H1 (cell line): ENCODE measurements at regions not wholly inside any gene's neighbourhood (a gene's known extent, or its start where the extent isn't known, plus 50 kb on each side); places are given as distances from the start of the nearest gene placed in this dataset.

Source experiments
- CTCF ChIA-PET: fragments of 300-600 bp; sonication (Branson Sonifier 250); formaldehyde crosslinking; loops from one replicate; lab custom pipeline; 2021; ENCODE audit not compliant: partially characterized antibody; lab: Charles Lee
- POLR2A ChIA-PET: fragments of 300-600 bp; sonication (Branson Sonifier 250); formaldehyde crosslinking; loops from one replicate; lab custom pipeline; 2021; ENCODE audit warnings: inconsistent platforms; ENCODE audit not compliant: partially characterized antibody; lab: Charles Lee
- DNase-seq, 2 experiments: peaks; one replicate each; pipeline versions ENCODE4 v3.0.0 to v3.0.0-alpha.2; 2010 to 2022; ENCODE audit warnings: low spot score in 2 of 2, low read depth in 1 of 2, mixed read lengths in 1 of 2
- FAIRE-seq: peaks from 2 replicates; lab custom pipeline; 2011; peaks lifted over from hg19 to GRCh38; lab: Jason Lieb, UNC
- H2AFZ ChIP-seq: 2 replicates; pipeline ENCODE4 v1.8.1; 2012; ENCODE audit warnings: low read length, inconsistent platforms
- H2AK5ac ChIP-seq: 2 replicates; pipeline ENCODE4 v1.6.1; 2013; ENCODE audit warnings: low read depth, low read length
- H2BK120ac ChIP-seq: replicated peaks from 2 replicates; pipeline ENCODE3; 2013; ENCODE audit warnings: low read depth, low read length, inconsistent platforms
- H2BK12ac ChIP-seq: 2 replicates; pipeline ENCODE4 v1.6.1; 2013; ENCODE audit warnings: low read depth, low read length
- H2BK15ac ChIP-seq: 2 replicates; pipeline ENCODE4 v1.6.1; 2013; ENCODE audit warnings: low read length
- H2BK20ac ChIP-seq: 2 replicates; pipeline ENCODE4 v1.6.1; 2013; ENCODE audit warnings: low read length
- H2BK5ac ChIP-seq: 2 replicates; pipeline ENCODE4 v1.6.1; 2013; ENCODE audit warnings: low read depth, low read length
- H3K14ac ChIP-seq: 2 replicates; pipeline ENCODE4 v1.6.1; 2013; ENCODE audit warnings: inconsistent platforms; ENCODE audit not compliant: insufficient read length
- H3K18ac ChIP-seq: 2 replicates; pipeline ENCODE4 v1.6.1; 2013; ENCODE audit warnings: low read length; ENCODE audit errors: extremely low read depth
- H3K23ac ChIP-seq: 2 replicates; pipeline ENCODE4 v1.6.1; 2013; ENCODE audit warnings: inconsistent platforms; ENCODE audit not compliant: insufficient read length
- H3K23me2 ChIP-seq: 2 replicates; pipeline ENCODE4 v1.6.1; 2013; ENCODE audit warnings: low read depth, low read length
- H3K27ac ChIP-seq: 2 replicates; pipeline ENCODE4 v1.6.1; 2011; ENCODE audit warnings: low read depth, low read length, inconsistent platforms
- H3K27me3 ChIP-seq, 4 experiments: replicated peaks in 1 of 4; 1 replicate in 1 of 4; 2 replicates in 3 of 4; pipeline versions ENCODE4 v1.6.1 to v1.8.1; 2011 to 2013; ENCODE audit warnings: low read length in 3 of 4, mild to moderate bottlenecking in 3 of 4, inconsistent platforms in 2 of 4, mixed read lengths in 2 of 4, moderate library complexity in 1 of 4; ENCODE audit not compliant: control insufficient read depth in 3 of 4, insufficient read depth in 3 of 4; ENCODE audit errors: extremely low read depth in 1 of 4
- H3K36me3 ChIP-seq, 4 experiments: 2 replicates each; pipeline versions ENCODE4 v1.6.1 to v1.8.1; 2011 to 2013; ENCODE audit warnings: mild to moderate bottlenecking in 4 of 4, low read length in 3 of 4, moderate library complexity in 2 of 4, control low read depth in 1 of 4, inconsistent platforms in 1 of 4; ENCODE audit not compliant: insufficient read depth in 4 of 4, control insufficient read depth in 2 of 4
- H3K4ac ChIP-seq: replicated peaks from 2 replicates; pipeline ENCODE3; 2013; ENCODE audit warnings: low read length, low read depth, mixed read lengths, inconsistent platforms; ENCODE audit not compliant: insufficient read length
- H3K4me1 ChIP-seq, 4 experiments: replicated peaks in 1 of 4; 1 replicate in 1 of 4; 2 replicates in 3 of 4; pipeline versions ENCODE4 v1.6.1 to v1.8.1; 2011 to 2013; ENCODE audit warnings: low read length in 3 of 4, inconsistent platforms in 2 of 4, mixed read lengths in 1 of 4; ENCODE audit not compliant: insufficient read depth in 4 of 4, control insufficient read depth in 3 of 4
- H3K4me2 ChIP-seq, 2 experiments: 2 replicates each; pipeline versions ENCODE4 v1.6.1 to v1.8.1; 2011 to 2013; ENCODE audit warnings: low read depth in 2 of 2, low read length in 2 of 2, control low read depth in 1 of 2, inconsistent platforms in 1 of 2, mild to moderate bottlenecking in 1 of 2; ENCODE audit not compliant: insufficient read depth in 1 of 2
- H3K4me3 ChIP-seq, 4 experiments: fragments of 200-600, 300-600 bp in 1 of 4; sonication (generic), shearing (Covaris generic), sonication (Bioruptor Twin) in 1 of 4; 2 replicates each; pipeline versions ENCODE4 v1.5.1 to v1.8.1; 2011 to 2016; ENCODE audit warnings: low read length in 4 of 4, low read depth in 3 of 4, control low read depth in 2 of 4, inconsistent platforms in 2 of 4, mild to moderate bottlenecking in 2 of 4, mixed read lengths in 1 of 4, moderate library complexity in 1 of 4; ENCODE audit not compliant: insufficient read depth in 2 of 4; ENCODE audit errors: extremely low read depth in 1 of 4
- H3K56ac ChIP-seq: replicated peaks from 2 replicates; pipeline ENCODE3; 2013; ENCODE audit warnings: low read depth, mild to moderate bottlenecking, mixed read lengths, low read length, inconsistent platforms; ENCODE audit not compliant: insufficient read length
- H3K79me1 ChIP-seq: 2 replicates; pipeline ENCODE4 v1.6.1; 2013; ENCODE audit warnings: low read depth, low read length, control low read depth
- H3K79me2 ChIP-seq, 2 experiments: 2 replicates each; pipeline versions ENCODE4 v1.6.1 to v1.8.1; 2012 to 2013; ENCODE audit warnings: low read length in 2 of 2, mild to moderate bottlenecking in 2 of 2, inconsistent platforms in 1 of 2; ENCODE audit not compliant: insufficient read depth in 2 of 2, control insufficient read depth in 1 of 2
- H3K9ac ChIP-seq, 4 experiments: replicated peaks in 1 of 4; 1 replicate in 1 of 4; 2 replicates in 3 of 4; pipeline versions ENCODE4 v1.6.1 to v1.8.1; 2011 to 2013; ENCODE audit warnings: low read depth in 3 of 4, low read length in 3 of 4, control low read depth in 2 of 4, mild to moderate bottlenecking in 2 of 4, moderate library complexity in 2 of 4, inconsistent platforms in 1 of 4; ENCODE audit errors: extremely low read depth in 1 of 4
- H3K9me3 ChIP-seq, 2 experiments: 2 replicates each; pipeline versions ENCODE4 v1.6.1 to v1.8.1; 2012 to 2013; ENCODE audit warnings: mild to moderate bottlenecking in 2 of 2, moderate library complexity in 2 of 2, control low read depth in 1 of 2, inconsistent platforms in 1 of 2, low read depth in 1 of 2, low read length in 1 of 2, mixed read lengths in 1 of 2; ENCODE audit not compliant: insufficient read depth in 2 of 2
- H4K20me1 ChIP-seq, 2 experiments: replicated peaks in 1 of 2; 2 replicates each; pipeline versions ENCODE3 to v1.8.1; 2011 to 2013; ENCODE audit warnings: inconsistent platforms in 2 of 2, low read length in 2 of 2, mild to moderate bottlenecking in 1 of 2; ENCODE audit not compliant: insufficient read depth in 2 of 2, control insufficient read depth in 1 of 2
- H4K5ac ChIP-seq: 2 replicates; pipeline ENCODE4 v1.6.1; 2013; ENCODE audit warnings: low read length, low read depth, mixed read lengths, inconsistent platforms; ENCODE audit not compliant: insufficient read length
- H4K8ac ChIP-seq: 2 replicates; pipeline ENCODE4 v1.8.0; 2013; ENCODE audit warnings: mild to moderate bottlenecking, moderate library complexity, low read length, inconsistent platforms; ENCODE audit not compliant: insufficient read depth; ENCODE audit errors: extremely low read depth
- H4K91ac ChIP-seq: replicated peaks from 2 replicates; pipeline ENCODE3; 2013; ENCODE audit warnings: low read length, mixed read lengths, inconsistent platforms; ENCODE audit not compliant: insufficient read length
- RAD21 ChIP-seq, 2 experiments: IDR thresholded peaks in 1 of 2; conservative IDR thresholded peaks in 1 of 2; 2 replicates each; pipeline ENCODE4 v1.6.1; 2011; ENCODE audit warnings: low read depth in 2 of 2, low read length in 2 of 2, improper control_type of control experiment in 1 of 2, inconsistent platforms in 1 of 2, mild to moderate bottlenecking in 1 of 2, moderate library complexity in 1 of 2
- RFX5 ChIP-seq: IDR thresholded peaks from 2 replicates; pipeline ENCODE4 v1.6.1; 2011; ENCODE audit warnings: low read depth, low read length, improper control_type of control experiment, borderline replicate concordance
- WGBS, 2 experiments: shearing (Covaris generic) in 1 of 2; methylation state at CpG; one replicate each; pipeline versions ENCODE4 v1.1.6 to v1.1.7; 2013 to 2015; ENCODE audit warnings: low lambda C conversion rate in 2 of 2, mixed read lengths in 2 of 2, inconsistent platforms in 1 of 2, low coverage in 1 of 2, missing lambda C conversion rate in 1 of 2; ENCODE audit not compliant: insufficient replicate concordance in 2 of 2, insufficient coverage in 1 of 2, insufficient read length in 1 of 2; ENCODE audit errors: extremely low coverage in 1 of 2, missing lambda C conversion rate in 1 of 2; 5-methylcytosine and 5-hydroxymethylcytosine counted together

DNA sequence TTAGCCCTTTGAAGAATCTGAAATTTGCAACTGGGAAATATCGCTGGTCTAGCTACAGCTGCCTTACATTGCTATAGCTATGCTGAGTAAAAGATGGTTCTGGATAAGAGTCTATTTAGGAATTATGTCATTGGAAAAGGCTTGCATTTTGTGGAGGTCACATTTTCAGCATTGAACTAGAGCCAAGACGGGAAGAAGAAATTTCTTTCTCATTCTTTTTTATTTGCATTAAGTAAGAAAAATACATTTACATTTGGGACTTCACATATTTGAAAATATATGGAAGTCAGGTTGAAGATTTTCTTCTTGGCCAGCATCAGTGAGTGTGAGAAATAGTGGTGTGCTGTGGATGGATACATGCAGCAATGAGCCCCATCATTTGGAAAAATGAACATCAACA is 291.6 kb downstream of the PTBP2 start:
- no peak for FAIRE-seq
- no peaks in the 10 kb centered on the region for H3K79me2 ChIP-seq
- H4K91ac ChIP-seq, result no peak overlapping the region
- no peak overlapping the region for H3K14ac ChIP-seq
- H4K20me1 ChIP-seq, result no peaks in the 10 kb centered on the region
- no peak overlapping the region for H3K56ac ChIP-seq
- H3K4me1 ChIP-seq, result 0 out of 7 replicates have a peak, but pooled peaks cover 0 to 2% (median 0%) of the 10 kb centered on the region in 4 experiments
- no peak overlapping the region for H2BK5ac ChIP-seq
- CTCF ChIA-PET, result no interaction called here
- DNase-seq, result no peak
- no peak overlapping the region for H3K4ac ChIP-seq
- no peaks in the 10 kb centered on the region for H3K36me3 ChIP-seq
- H2BK12ac ChIP-seq, result no peak overlapping the region
- H3K23me2 ChIP-seq, result no peaks in the 10 kb centered on the region
- H3K79me1 ChIP-seq, result no peaks in the 10 kb centered on the region
- H2BK20ac ChIP-seq, result no peak overlapping the region
- whole genome bisulfite sequencing, 2 experiments, result 95% methylated on average over 2 of the region's 2 CpGs; no CpG with 5 or more reads in 1 of the 2 experiments
- H3K9me3 ChIP-seq, result no peaks in the 10 kb centered on the region
- H3K18ac ChIP-seq, result no peak overlapping the region
- H4K5ac ChIP-seq, result no peak overlapping the region
- no peak overlapping the region for H3K27ac ChIP-seq
- H2BK15ac ChIP-seq, result no peak overlapping the region
- no peak overlapping the region for H2AK5ac ChIP-seq
- H3K23ac ChIP-seq, result no peak overlapping the region
- H3K27me3 ChIP-seq, result no peaks in the 10 kb centered on the region
- no peak overlapping the region for H2BK120ac ChIP-seq
- H4K8ac ChIP-seq, result no peak overlapping the region
- POLR2A ChIA-PET, result no interaction called here
- H2AFZ ChIP-seq, result no peak overlapping the region
- no peak overlapping the region for H3K9ac ChIP-seq
- TF ChIP-seq RAD21 (IDR thresholded peaks at IDR 0.05 in 1 of 2, conservative IDR thresholded peaks at IDR 0.05 in 1 of 2; ENCODE audit: low read depth in 2 of 2, low read length in 2 of 2) (no peak), RFX5 (no peak)
- TF ChIP-seq, all 59 proteins: peak for 0
- Histone ChIP-seq H3K4me2 (no peak overlapping the region), H3K4me3 (no peak overlapping the region)
